Large intestine (tissue), 3 donors: ENCODE measurements at regions not wholly inside any gene's neighbourhood (a gene's known extent, or its start where the extent isn't known, plus 50 kb on each side); places are given as distances from the start of the nearest gene placed in this dataset.

Experiments
- DNase-seq, 2 donors: peaks; one replicate each; pipeline versions ENCODE4 v3.0.0 to v3.0.0-alpha.2; 2013
- H3K27ac ChIP-seq: one replicate; pipeline ENCODE4 v1.5.1; 2013; ENCODE audit warnings: low read length
- H3K27me3 ChIP-seq: 2 replicates; pipeline ENCODE4 v1.6.1; 2013; ENCODE audit warnings: low read length; ENCODE audit not compliant: control insufficient read depth, insufficient read depth
- H3K36me3 ChIP-seq: 2 replicates; pipeline ENCODE4 v1.6.1; 2013; ENCODE audit warnings: low read length; ENCODE audit not compliant: control insufficient read depth, insufficient read depth
- H3K4me1 ChIP-seq: one replicate; pipeline ENCODE4 v1.6.1; 2013; ENCODE audit warnings: low read length; ENCODE audit not compliant: control insufficient read depth, insufficient read depth
- H3K4me3 ChIP-seq: one replicate; pipeline ENCODE4 v1.5.1; 2013; ENCODE audit warnings: low read length
- H3K9me3 ChIP-seq: one replicate; pipeline ENCODE4 v1.6.1; 2013; ENCODE audit warnings: mild to moderate bottlenecking, low read depth, low read length, moderate library complexity; ENCODE audit not compliant: control insufficient read depth
- WGBS: methylation state at CpG from one replicate; pipeline ENCODE4 v1.1.5; 2013; ENCODE audit warnings: low lambda C conversion rate; ENCODE audit not compliant: insufficient coverage; 5-methylcytosine and 5-hydroxymethylcytosine counted together

GRCh38 chr1:29574871-29575270 lies 338.5 kb downstream of the PTPRU start:
- H3K9me3 ChIP-seq, result no peaks in the 10 kb centered on the region
- no peak overlapping the region for H3K4me3 ChIP-seq
- no CpG with 5 or more reads among the region's 2 CpGs for WGBS
- H3K27ac ChIP-seq, result no peak overlapping the region
- H3K4me1 ChIP-seq, result no peaks in the 10 kb centered on the region
- no peak for DNase-seq
- H3K27me3 ChIP-seq, result peaks cover 11% of the 10 kb centered on the region
- no peaks in the 10 kb centered on the region for H3K36me3 ChIP-seq

- Histone ChIP-seq H3K36me3 (no peaks in the 10 kb centered on the region), H3K4me3 (no peak overlapping the region), H3K27me3 (no peaks in the 10 kb centered on the region), H3K4me1 (no peaks in the 10 kb centered on the region), H3K9me3 (peaks cover 4% of the 10 kb centered on the region), H3K27ac (no peak overlapping the region)
- DNase-seq, result peak; percentile 32
- WGBS, result no CpG with 5 or more reads among the region's 5 CpGs
Measured at GRCh38 chr1:29569971-29570634, 333.8 kb downstream of the PTPRU start.

GRCh38 chr1:29567257-29567656 lies 330.9 kb downstream of the PTPRU start:
- Histone ChIP-seq H3K4me3 (no peak overlapping the region), H3K4me1 (no peaks in the 10 kb centered on the region), H3K27me3 (no peaks in the 10 kb centered on the region), H3K27ac (no peak overlapping the region), H3K36me3 (no peaks in the 10 kb centered on the region), H3K9me3 (peaks cover 4% of the 10 kb centered on the region)
- DNase-seq, result no peak
- no CpG with 5 or more reads among the region's 1 CpG for WGBS

- Histone ChIP-seq H3K9me3 (peaks cover 4% of the 10 kb centered on the region), H3K4me1 (no peaks in the 10 kb centered on the region), H3K27ac (no peak overlapping the region), H3K27me3 (no peaks in the 10 kb centered on the region), H3K36me3 (no peaks in the 10 kb centered on the region), H3K4me3 (no peak overlapping the region)
- no CpG with 5 or more reads among the region's 1 CpG for WGBS
- DNase-seq, result no peak
Measured at GRCh38 chr1:29565490-29565889, 329.2 kb downstream of the PTPRU start.

- DNase-seq, result no peak
- H3K4me3 ChIP-seq, result no peak overlapping the region
- H3K9me3 ChIP-seq, result peaks cover 4% of the 10 kb centered on the region
- H3K27me3 ChIP-seq, result no peaks in the 10 kb centered on the region
- H3K36me3 ChIP-seq, result no peaks in the 10 kb centered on the region
- H3K4me1 ChIP-seq, result no peaks in the 10 kb centered on the region
- WGBS, result no CpG with 5 or more reads among the region's 4 CpGs
- H3K27ac ChIP-seq, result no peak overlapping the region
Measured at GRCh38 chr1:29563571-29563970, 327.2 kb downstream of the PTPRU start.

GRCh38 chr1:29563092-29563491 lies 326.8 kb downstream of the PTPRU start:
- no peak for DNase-seq
- Histone ChIP-seq H3K27me3 (no peaks in the 10 kb centered on the region), H3K36me3 (no peaks in the 10 kb centered on the region), H3K4me1 (no peaks in the 10 kb centered on the region), H3K4me3 (no peak overlapping the region), H3K27ac (no peak overlapping the region), H3K9me3 (peaks cover 4% of the 10 kb centered on the region)
- WGBS, result no CpG with 5 or more reads among the region's 3 CpGs

GRCh38 chr1:29559056-29559455 lies 322.7 kb downstream of the PTPRU start:
- no peaks in the 10 kb centered on the region for H3K27me3 ChIP-seq
- no CpG with 5 or more reads among the region's 3 CpGs for WGBS
- no peaks in the 10 kb centered on the region for H3K36me3 ChIP-seq
- no peak for DNase-seq
- no peaks in the 10 kb centered on the region for H3K4me1 ChIP-seq
- no peaks in the 10 kb centered on the region for H3K9me3 ChIP-seq
- H3K4me3 ChIP-seq, result no peak overlapping the region
- H3K27ac ChIP-seq, result no peak overlapping the region

- Histone ChIP-seq H3K27ac (no peak overlapping the region), H3K4me3 (no peak overlapping the region), H3K27me3 (no peaks in the 10 kb centered on the region), H3K4me1 (no peaks in the 10 kb centered on the region), H3K9me3 (no peaks in the 10 kb centered on the region), H3K36me3 (no peaks in the 10 kb centered on the region)
- DNase-seq, result no peak
- no CpG with 5 or more reads among the region's 16 CpGs for WGBS
Measured at GRCh38 chr1:29557701-29558600, 321.6 kb downstream of the PTPRU start.

- Histone ChIP-seq H3K27me3 (no peaks in the 10 kb centered on the region), H3K4me3 (no peak overlapping the region), H3K27ac (no peak overlapping the region), H3K9me3 (no peaks in the 10 kb centered on the region), H3K4me1 (no peaks in the 10 kb centered on the region), H3K36me3 (no peaks in the 10 kb centered on the region)
- no peak for DNase-seq
- WGBS, result no CpG with 5 or more reads among the region's 5 CpGs
Measured at GRCh38 chr1:29557066-29557465, 320.7 kb downstream of the PTPRU start.

- no peaks in the 10 kb centered on the region for H3K36me3 ChIP-seq
- H3K4me1 ChIP-seq, result no peaks in the 10 kb centered on the region
- DNase-seq, result no peak
- WGBS, result no CpG with 5 or more reads among the region's 4 CpGs
- H3K27ac ChIP-seq, result no peak overlapping the region
- H3K27me3 ChIP-seq, result no peaks in the 10 kb centered on the region
- H3K4me3 ChIP-seq, result no peak overlapping the region
- no peaks in the 10 kb centered on the region for H3K9me3 ChIP-seq
Measured at GRCh38 chr1:29556657-29557056, 320.3 kb downstream of the PTPRU start.
